ENCODE measurements at regions not wholly inside any gene's neighbourhood (a gene's known extent, or its start where the extent isn't known, plus 50 kb on each side); places are given as distances from the start of the nearest gene placed in this dataset.

- TF ChIP-seq ESRRG (CRISPR knock-in tag; IDR thresholded peaks at IDR 0.05) (no peak), ZFP30 (CRISPR knock-in tag; IDR thresholded peaks at IDR 0.05) (no peak), CREB5 (CRISPR knock-in tag; IDR thresholded peaks at IDR 0.05; ENCODE audit: low read depth) (no peak), TCF4 (CRISPR knock-in tag; IDR thresholded peaks at IDR 0.05; ENCODE audit: borderline replicate concordance) (no peak), ISL1 (CRISPR knock-in tag; IDR thresholded peaks at IDR 0.05) (no peak)
These were observed 307.3 kb upstream of the SGCD start for GRCh38 chr5:156019571-156020180.

All from SK-N-SH treated with all-trans-retinoic acid at 6 μM for 48 hours (cell line).